ENCODE measurements at regions not wholly inside any gene's neighbourhood (a gene's known extent, or its start where the extent isn't known, plus 50 kb on each side); places are given as distances from the start of the nearest gene placed in this dataset.

- no peak for DNase-seq
Measured at GRCh38 chr15:94924971-94925598, 693.7 kb downstream of the MCTP2 start.

- DNase-seq: no peak
Measured at GRCh38 chr15:94925680-94926079, 694.3 kb downstream of the MCTP2 start.

- DNase-seq: no peak
Measured at GRCh38 chr15:94927003-94927402, 695.6 kb downstream of the MCTP2 start.

GRCh38 chr15:94929282-94929681, 697.9 kb downstream of the MCTP2 start:
- DNase-seq: no peak

GRCh38 chr15:94930441-94930840, 699.1 kb downstream of the MCTP2 start:
- DNase-seq: no peak

GRCh38 chr15:94930960-94931359, 699.6 kb downstream of the MCTP2 start:
- DNase-seq: no peak

- DNase-seq: no peak
Measured at GRCh38 chr15:94934440-94934839, 703.1 kb downstream of the MCTP2 start.

- DNase-seq: no peak
Measured at GRCh38 chr15:94937242-94937641, 705.9 kb downstream of the MCTP2 start.

GRCh38 chr15:94943888-94944287, 712.5 kb downstream of the MCTP2 start:
- DNase-seq: no peak

- no peak for DNase-seq
Measured at GRCh38 chr15:94951538-94951937, 720.2 kb downstream of the MCTP2 start.

GRCh38 chr15:94963953-94964352, 732.6 kb downstream of the MCTP2 start:
- DNase-seq: no peak

GRCh38 chr15:94965593-94965992, 734.2 kb downstream of the MCTP2 start:
- no peak for DNase-seq

- no peak for DNase-seq
Measured at GRCh38 chr15:94968133-94968532, 736.8 kb downstream of the MCTP2 start.

GRCh38 chr15:94970096-94970495, 738.7 kb downstream of the MCTP2 start:
- no peak for DNase-seq

GRCh38 chr15:94970802-94971201, 739.4 kb downstream of the MCTP2 start:
- DNase-seq: no peak

GRCh38 chr15:94972314-94972713, 741.0 kb downstream of the MCTP2 start:
- DNase-seq: no peak

- no peak for DNase-seq
Measured at GRCh38 chr15:94987085-94987484, 755.7 kb downstream of the MCTP2 start.

- DNase-seq: no peak
Measured at GRCh38 chr15:94991718-94992117, 760.4 kb downstream of the MCTP2 start.

- DNase-seq: no peak
Measured at GRCh38 chr15:95009635-95010034, 778.3 kb downstream of the MCTP2 start.

GRCh38 chr15:95013381-95013780, 782.0 kb downstream of the MCTP2 start:
- no peak for DNase-seq

- no peak for DNase-seq
Measured at GRCh38 chr15:95016511-95017229, 785.3 kb downstream of the MCTP2 start.

- DNase-seq: no peak
Measured at GRCh38 chr15:95017666-95018328, 786.4 kb downstream of the MCTP2 start.

GRCh38 chr15:95018888-95019545, 787.7 kb downstream of the MCTP2 start:
- no peak for DNase-seq

GRCh38 chr15:95019907-95020306, 788.5 kb downstream of the MCTP2 start:
- DNase-seq: no peak
